NCI-H226 (cell line): ENCODE measurements at regions not wholly inside any gene's neighbourhood (a gene's known extent, or its start where the extent isn't known, plus 50 kb on each side); places are given as distances from the start of the nearest gene placed in this dataset.
A peak's percentile ranks its signal among the peaks of the same experiment; 100 is the strongest.

Source experiments
- DNase-seq: peaks from one replicate; pipeline ENCODE4 v3.0.0-alpha.2; 2015

- peak; percentile 39 for DNase-seq
Measured at GRCh38 chr7:46261638-46262037, 340.6 kb upstream of the IGFBP3 start.

- DNase-seq = peak; percentile 24
Measured at GRCh38 chr7:46259947-46260346, 338.9 kb upstream of the IGFBP3 start.

GRCh38 chr7:46257761-46258448 is 336.8 kb upstream of the IGFBP3 start:
- DNase-seq = peak; percentile 93

GRCh38 chr7:46256870-46257661 is 336.0 kb upstream of the IGFBP3 start:
- no peak for DNase-seq

- DNase-seq = peak; percentile 45
Measured at GRCh38 chr7:46253520-46253919, 332.4 kb upstream of the IGFBP3 start.

GRCh38 chr7:46247664-46248063 is 326.6 kb upstream of the IGFBP3 start:
- DNase-seq = no peak

- DNase-seq = no peak
Measured at GRCh38 chr7:46245586-46246111, 324.6 kb upstream of the IGFBP3 start.

- DNase-seq = peak; percentile 49
Measured at GRCh38 chr7:46244757-46245156, 323.7 kb upstream of the IGFBP3 start.

- no peak for DNase-seq
Measured at GRCh38 chr7:46243406-46243805, 322.3 kb upstream of the IGFBP3 start.

GRCh38 chr7:46239846-46240245 is 318.8 kb upstream of the IGFBP3 start:
- no peak for DNase-seq

GRCh38 chr7:46237466-46237865 is 316.4 kb upstream of the IGFBP3 start:
- DNase-seq = no peak

- DNase-seq = no peak
Measured at GRCh38 chr7:46233585-46234329, 312.7 kb upstream of the IGFBP3 start.

- DNase-seq = peak; percentile 70
Measured at GRCh38 chr7:46230990-46231305, 309.9 kb upstream of the IGFBP3 start.

- DNase-seq = no peak
Measured at GRCh38 chr7:46230298-46230989, 309.4 kb upstream of the IGFBP3 start.

GRCh38 chr7:46229409-46229808 is 308.3 kb upstream of the IGFBP3 start:
- DNase-seq = peak; percentile 68

- no peak for DNase-seq
Measured at GRCh38 chr7:46226860-46227259, 305.8 kb upstream of the IGFBP3 start.

GRCh38 chr7:46224363-46224762 is 303.3 kb upstream of the IGFBP3 start:
- DNase-seq = no peak

GRCh38 chr7:46220066-46220630 is 299.1 kb upstream of the IGFBP3 start:
- no peak for DNase-seq

- DNase-seq = no peak
Measured at GRCh38 chr7:46218461-46219200, 297.6 kb upstream of the IGFBP3 start.

- no peak for DNase-seq
Measured at GRCh38 chr7:46215987-46216567, 295.0 kb upstream of the IGFBP3 start.

- DNase-seq = no peak
Measured at GRCh38 chr7:46214526-46214925, 293.5 kb upstream of the IGFBP3 start.

- DNase-seq = no peak
Measured at GRCh38 chr7:46213154-46213537, 292.1 kb upstream of the IGFBP3 start.
